ENCODE measurements at regions not wholly inside any gene's neighbourhood (a gene's known extent, or its start where the extent isn't known, plus 50 kb on each side); places are given as distances from the start of the nearest gene placed in this dataset.

DNA sequence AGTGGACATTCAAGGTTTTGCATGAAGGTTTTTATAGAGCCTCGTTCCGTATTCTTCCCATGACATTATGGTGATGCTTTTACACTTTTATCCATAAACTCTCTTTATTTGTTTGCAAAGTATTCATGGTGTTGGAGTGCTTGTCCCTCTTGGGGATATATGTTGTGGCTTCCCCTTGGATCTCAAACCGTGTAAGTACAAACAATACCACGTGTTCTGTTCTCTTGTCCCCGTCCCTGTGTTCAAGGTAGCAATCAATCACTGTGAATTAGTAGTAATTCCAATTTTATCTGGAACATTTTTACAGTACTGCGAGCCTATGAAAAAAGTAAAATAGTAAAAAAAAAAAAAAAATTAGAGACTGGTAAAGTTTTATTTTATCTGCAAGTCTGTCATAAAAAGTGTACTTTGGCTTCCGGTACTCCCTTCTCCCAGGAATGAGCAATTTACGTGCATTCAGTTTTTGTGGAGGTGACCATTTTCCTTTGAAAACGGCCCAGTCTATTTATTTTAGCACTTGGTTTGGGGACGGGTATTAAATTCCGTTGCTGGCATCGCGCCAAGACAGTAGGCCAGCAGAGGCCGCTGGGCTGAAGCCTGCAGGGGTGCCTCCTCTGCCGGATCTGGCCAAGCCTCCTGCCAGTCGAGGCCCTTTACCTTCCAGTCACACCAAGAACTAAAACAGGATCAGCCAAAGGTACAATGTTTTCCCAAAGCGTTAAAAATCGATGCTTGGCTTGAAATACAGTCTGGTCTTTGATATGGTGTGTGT lies 175.7 kb downstream of the SOCS6 start:
- no peak for TF ChIP-seq POLR2A (IDR thresholded peaks at IDR 0.05)
- peak in 2 of 5 experiments; percentile 27 to 33 for TF ChIP-seq CTCF (IDR thresholded peaks at IDR 0.05 in 4 of 5, conservative IDR thresholded peaks at IDR 0.05 in 1 of 5)
